Progenitor cell of endocrine pancreas (in vitro differentiated cells): ENCODE measurements at regions not wholly inside any gene's neighbourhood (a gene's known extent, or its start where the extent isn't known, plus 50 kb on each side); places are given as distances from the start of the nearest gene placed in this dataset.

Source experiments
- DNase-seq: peaks from one replicate; pipeline ENCODE4 v3.0.0; 2021; ENCODE audit warnings: low spot score; ENCODE audit not compliant: unreplicated experiment
- H3K27ac Mint-ChIP-seq: 2 replicates; pipeline ENCODE4 v1.8.0; 2021; ENCODE audit warnings: mild to moderate bottlenecking, moderate library complexity, mixed read lengths
- H3K27me3 Mint-ChIP-seq: 2 replicates; pipeline ENCODE4 v1.8.0; 2021; ENCODE audit warnings: mixed read lengths
- H3K36me3 Mint-ChIP-seq: 2 replicates; pipeline ENCODE4 v1.8.0; 2022; ENCODE audit warnings: mixed read lengths; ENCODE audit not compliant: insufficient read depth
- H3K4me1 Mint-ChIP-seq: 2 replicates; pipeline ENCODE4 v1.8.0; 2021; ENCODE audit warnings: low read depth, mixed read lengths
- H3K4me3 Mint-ChIP-seq: 2 replicates; pipeline ENCODE4 v1.8.0; 2021; ENCODE audit warnings: low read depth, mild to moderate bottlenecking, moderate library complexity, mixed read lengths
- H3K9me3 Mint-ChIP-seq: 2 replicates; pipeline ENCODE4 v1.8.0; 2021; ENCODE audit warnings: low read depth, mixed read lengths
- CTCF ChIP-seq: fragments of 200-600 bp; sonication (generic); IDR thresholded peaks from one replicate; pipeline ENCODE4 v1.5.0; 2021; ENCODE audit warnings: antibody characterized with exemption, mild to moderate bottlenecking; ENCODE audit not compliant: unreplicated experiment

- H3K27me3 Mint-ChIP-seq = peaks cover 4% of the 10 kb centered on the region
- no peak for DNase-seq
- peaks cover 31% of the 10 kb centered on the region for H3K4me1 Mint-ChIP-seq
- peaks cover 4% of the 10 kb centered on the region for H3K9me3 Mint-ChIP-seq
- no peak overlapping the region for H3K27ac Mint-ChIP-seq
- peaks cover 2% of the 10 kb centered on the region for H3K36me3 Mint-ChIP-seq
- TF ChIP-seq CTCF = no peak
- H3K4me3 Mint-ChIP-seq = no peak overlapping the region
Observed at GRCh38 chr6:62614442-62614841, 328.4 kb upstream of the KHDRBS2 start.

GRCh38 chr6:62613928-62614327, 327.9 kb upstream of the KHDRBS2 start:
- TF ChIP-seq CTCF = no peak
- Mint-ChIP-seq H3K27ac (no peak overlapping the region), H3K9me3 (peaks cover 4% of the 10 kb centered on the region), H3K4me1 (peaks cover 31% of the 10 kb centered on the region), H3K36me3 (peaks cover 2% of the 10 kb centered on the region), H3K27me3 (peaks cover 4% of the 10 kb centered on the region), H3K4me3 (no peak overlapping the region)
- no peak for DNase-seq

- peaks cover 24% of the 10 kb centered on the region for H3K4me1 Mint-ChIP-seq
- H3K4me3 Mint-ChIP-seq = no peak overlapping the region
Observed at GRCh38 chr6:62612471-62612870, 326.4 kb upstream of the KHDRBS2 start.

DNA sequence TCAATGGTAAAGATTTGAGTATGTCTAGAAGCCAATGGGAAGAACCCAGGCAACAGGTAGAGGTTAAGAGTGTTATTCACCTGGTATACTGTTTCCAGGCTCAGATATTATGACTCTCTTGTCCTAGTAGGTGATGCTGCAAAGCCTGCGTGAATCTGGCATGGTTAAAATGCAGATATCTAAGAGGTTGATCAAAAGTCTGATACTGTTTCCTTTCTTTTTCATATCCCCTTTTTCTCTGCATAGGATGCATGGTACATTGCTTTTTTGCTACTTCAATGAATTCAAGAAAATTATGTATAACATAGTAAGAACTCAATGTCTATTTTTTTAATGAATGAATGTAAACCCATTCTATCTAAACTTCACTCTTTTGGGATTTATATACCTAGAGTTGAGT, 284.3 kb upstream of the KHDRBS2 start:
- H3K27me3 Mint-ChIP-seq = no peaks in the 10 kb centered on the region
- H3K36me3 Mint-ChIP-seq = no peaks in the 10 kb centered on the region
- peaks cover 5% of the 10 kb centered on the region for H3K4me1 Mint-ChIP-seq
- H3K9me3 Mint-ChIP-seq = no peaks in the 10 kb centered on the region
- no peak for DNase-seq
- no peak overlapping the region for H3K4me3 Mint-ChIP-seq
- no peak for TF ChIP-seq CTCF
- no peak overlapping the region for H3K27ac Mint-ChIP-seq

More at GRCh38 chr6:62612471-62612870, 326.4 kb upstream of the KHDRBS2 start:
- Mint-ChIP-seq H3K9me3 (peaks cover 4% of the 10 kb centered on the region), H3K27ac (no peak overlapping the region), H3K27me3 (peaks cover 4% of the 10 kb centered on the region), H3K36me3 (peaks cover 2% of the 10 kb centered on the region)
- no peak for DNase-seq
- no peak for TF ChIP-seq CTCF

GRCh38 chr6:62541502-62541901, 255.5 kb upstream of the KHDRBS2 start:
- DNase-seq = no peak
- no peaks in the 10 kb centered on the region for H3K36me3 Mint-ChIP-seq
- no peaks in the 10 kb centered on the region for H3K27me3 Mint-ChIP-seq
- no peak for TF ChIP-seq CTCF
- no peaks in the 10 kb centered on the region for H3K9me3 Mint-ChIP-seq
- no peak overlapping the region for H3K4me3 Mint-ChIP-seq
- H3K27ac Mint-ChIP-seq = no peak overlapping the region
- H3K4me1 Mint-ChIP-seq = no peaks in the 10 kb centered on the region

DNA sequence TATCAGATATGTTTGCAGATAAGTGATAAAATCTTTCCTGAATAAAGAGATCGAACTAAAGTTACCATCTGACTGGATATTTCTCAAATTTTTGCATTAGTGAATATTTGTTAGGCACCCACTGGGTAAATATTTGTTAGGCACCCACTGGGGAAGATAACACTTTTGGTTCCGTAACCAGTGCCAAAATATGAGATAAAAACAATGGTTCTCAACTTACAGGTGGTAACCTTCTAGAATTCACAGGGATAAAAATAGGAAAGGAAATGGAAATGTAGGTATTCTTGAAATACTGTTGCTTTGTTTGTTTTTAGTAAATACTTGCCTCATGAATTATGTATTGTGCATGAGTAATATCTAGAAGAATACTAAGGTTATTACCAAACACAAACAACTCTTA, 245.0 kb upstream of the KHDRBS2 start:
- no peak overlapping the region for H3K27ac Mint-ChIP-seq
- H3K4me1 Mint-ChIP-seq = no peaks in the 10 kb centered on the region
- H3K4me3 Mint-ChIP-seq = no peak overlapping the region
- no peaks in the 10 kb centered on the region for H3K36me3 Mint-ChIP-seq
- no peak for DNase-seq
- H3K27me3 Mint-ChIP-seq = no peaks in the 10 kb centered on the region
- peaks cover 12% of the 10 kb centered on the region for H3K9me3 Mint-ChIP-seq
- no peak for TF ChIP-seq CTCF
